GM13976 (cell line): ENCODE measurements at regions not wholly inside any gene's neighbourhood (a gene's known extent, or its start where the extent isn't known, plus 50 kb on each side); places are given as distances from the start of the nearest gene placed in this dataset.
"Not testable (repeated sequence)": the region's sequence is repeated elsewhere in the genome, so short reads cannot be mapped to it uniquely, and the experiment has no call there.

Experiments
- DNase-seq: peaks from one replicate; pipeline ENCODE4 v3.0.0; 2012; ENCODE audit warnings: low spot score
- CTCF ChIP-seq: IDR thresholded peaks from 2 replicates; pipeline ENCODE4 v1.5.1; 2012; ENCODE audit warnings: borderline replicate concordance, mild to moderate bottlenecking; ENCODE audit not compliant: insufficient read depth; ENCODE audit errors: extremely low read depth, missing control alignments, control extremely low read depth
- in situ Hi-C: fragments of 300-500 bp; cut with MboI; formaldehyde crosslinking; loops from one replicate; pipeline ENCODE4 v1.12.0; 2022; ENCODE audit warnings: low sequenced_read_pairs, mixed read lengths, inconsistent platforms; ENCODE audit not compliant: unreplicated experiment

- in situ Hi-C loops = no loop called here
- no peak for TF ChIP-seq CTCF
Measured at GRCh38 chr1:4133297-4133938, 233.3 kb upstream of the C1orf174 start.

GRCh38 chr1:4133939-4134321, 233.9 kb upstream of the C1orf174 start:
- in situ Hi-C loops = no loop called here
- TF ChIP-seq CTCF = no peak
- no peak for DNase-seq

More at GRCh38 chr1:4133297-4133938, 233.3 kb upstream of the C1orf174 start:
- DNase-seq = no peak

GRCh38 chr1:4135853-4136252, 235.8 kb upstream of the C1orf174 start:
- in situ Hi-C loops, DNase-seq: not testable (repeated sequence)

GRCh38 chr1:4137621-4138415, 237.7 kb upstream of the C1orf174 start:
- DNase-seq = no peak
- in situ Hi-C loops = no loop called here

GRCh38 chr1:4139646-4140045, 239.6 kb upstream of the C1orf174 start:
- no peak for DNase-seq
- in situ Hi-C loops = no loop called here
- TF ChIP-seq CTCF = no peak

More at GRCh38 chr1:4137621-4138415, 237.7 kb upstream of the C1orf174 start:
- no peak for TF ChIP-seq CTCF

GRCh38 chr1:4140241-4140640, 240.2 kb upstream of the C1orf174 start:
- no peak for TF ChIP-seq CTCF
- in situ Hi-C loops = no loop called here
- DNase-seq = no peak

- TF ChIP-seq CTCF = no peak
- in situ Hi-C loops = no loop called here
- DNase-seq = no peak
Measured at GRCh38 chr1:4140821-4141220, 240.7 kb upstream of the C1orf174 start.
